ENCODE measurements at regions not wholly inside any gene's neighbourhood (a gene's known extent, or its start where the extent isn't known, plus 50 kb on each side); places are given as distances from the start of the nearest gene placed in this dataset.
A peak's percentile ranks its signal among the peaks of the same experiment; 100 is the strongest.

- no peak for DNase-seq (ENCODE audit: low read depth)
- peak overlapping the region; percentile 64 for H3K4me3 ChIP-seq (ENCODE audit: low read depth, low read length)
Measured at GRCh38 chr12:124517260-124518050, 50.0 kb downstream of the NCOR2 start.

- no peak for DNase-seq (ENCODE audit: low read depth)
- peak overlapping the region; percentile 64 for H3K4me3 ChIP-seq (ENCODE audit: low read depth, low read length)
Measured at GRCh38 chr12:124516850-124517249, 50.6 kb downstream of the NCOR2 start.

- no peak for DNase-seq (ENCODE audit: low read depth)
- H3K4me3 ChIP-seq (ENCODE audit: low read depth, low read length), result peak overlapping the region; percentile 64
Measured at GRCh38 chr12:124515981-124516380, 51.4 kb downstream of the NCOR2 start.

GRCh38 chr12:124514996-124515932 lies 52.1 kb downstream of the NCOR2 start:
- DNase-seq (ENCODE audit: low read depth), result no peak
- no peak overlapping the region for H3K4me3 ChIP-seq (ENCODE audit: low read depth, low read length)

- no peak overlapping the region for H3K4me3 ChIP-seq (ENCODE audit: low read depth, low read length)
Measured at GRCh38 chr12:124514145-124514995, 53.0 kb downstream of the NCOR2 start.

GRCh38 chr12:124513297-124513867 lies 54.0 kb downstream of the NCOR2 start:
- no peak for DNase-seq (ENCODE audit: low read depth)
- no peak overlapping the region for H3K4me3 ChIP-seq (ENCODE audit: low read depth, low read length)

More at GRCh38 chr12:124514145-124514995, 53.0 kb downstream of the NCOR2 start:
- DNase-seq (ENCODE audit: low read depth), result no peak

- H3K4me3 ChIP-seq (ENCODE audit: low read depth, low read length), result no peak overlapping the region
- peak; percentile 98 for DNase-seq (ENCODE audit: low read depth)
Measured at GRCh38 chr12:124512667-124513296, 54.6 kb downstream of the NCOR2 start.

- no peak overlapping the region for H3K4me3 ChIP-seq (ENCODE audit: low read depth, low read length)
- DNase-seq (ENCODE audit: low read depth), result no peak
Measured at GRCh38 chr12:124511259-124511985, 56.0 kb downstream of the NCOR2 start.

GRCh38 chr12:124510301-124510970 lies 57.0 kb downstream of the NCOR2 start:
- no peak for DNase-seq (ENCODE audit: low read depth)

GRCh38 chr12:124509676-124510300 lies 57.6 kb downstream of the NCOR2 start:
- peak; percentile 89 for DNase-seq (ENCODE audit: low read depth)
- H3K4me3 ChIP-seq (ENCODE audit: low read depth, low read length), result no peak overlapping the region

More at GRCh38 chr12:124510301-124510970, 57.0 kb downstream of the NCOR2 start:
- H3K4me3 ChIP-seq (ENCODE audit: low read depth, low read length), result no peak overlapping the region

- no peak for DNase-seq (ENCODE audit: low read depth)
- H3K4me3 ChIP-seq (ENCODE audit: low read depth, low read length), result no peak overlapping the region
Measured at GRCh38 chr12:124509300-124509675, 58.1 kb downstream of the NCOR2 start.

GRCh38 chr12:124508381-124509079 lies 58.9 kb downstream of the NCOR2 start:
- no peak overlapping the region for H3K4me3 ChIP-seq (ENCODE audit: low read depth, low read length)
- DNase-seq (ENCODE audit: low read depth), result no peak

GRCh38 chr12:124507188-124508109 lies 60.0 kb downstream of the NCOR2 start:
- peak; percentile 87 for DNase-seq (ENCODE audit: low read depth)
- H3K4me3 ChIP-seq (ENCODE audit: low read depth, low read length), result no peak overlapping the region

GRCh38 chr12:124506832-124507153 lies 60.6 kb downstream of the NCOR2 start:
- no peak for DNase-seq (ENCODE audit: low read depth)
- H3K4me3 ChIP-seq (ENCODE audit: low read depth, low read length), result no peak overlapping the region

- H3K4me3 ChIP-seq (ENCODE audit: low read depth, low read length), result no peak overlapping the region
- no peak for DNase-seq (ENCODE audit: low read depth)
Measured at GRCh38 chr12:124506145-124506831, 61.1 kb downstream of the NCOR2 start.
